Fibroblast of lung (primary cell): ENCODE measurements at regions not wholly inside any gene's neighbourhood (a gene's known extent, or its start where the extent isn't known, plus 50 kb on each side); places are given as distances from the start of the nearest gene placed in this dataset.

Experiments used
- EZH2 ChIP-seq: IDR thresholded peaks from 2 replicates; pipeline ENCODE4 v1.5.1; 2012; ENCODE audit warnings: low read length, control low read depth, mild to moderate bottlenecking; ENCODE audit errors: missing control alignments
- TF ChIP-seq, protein P1 (sequence below), 2 donors: IDR thresholded peaks in 1 of 2; conservative IDR thresholded peaks in 1 of 2; 1 replicate in 1 of 2; 2 replicates in 1 of 2; pipeline ENCODE4 v1.5.1; 2011 to 2012; ENCODE audit warnings: low read length in 2 of 2, control low read depth in 1 of 2, inconsistent platforms in 1 of 2, low read depth in 1 of 2, mild to moderate bottlenecking in 1 of 2

GRCh38 chr5:173712609-173713175 lies 96.2 kb upstream of the BOD1 start:
- no peak for TF ChIP-seq EZH2
- TF ChIP-seq, protein P1, sequence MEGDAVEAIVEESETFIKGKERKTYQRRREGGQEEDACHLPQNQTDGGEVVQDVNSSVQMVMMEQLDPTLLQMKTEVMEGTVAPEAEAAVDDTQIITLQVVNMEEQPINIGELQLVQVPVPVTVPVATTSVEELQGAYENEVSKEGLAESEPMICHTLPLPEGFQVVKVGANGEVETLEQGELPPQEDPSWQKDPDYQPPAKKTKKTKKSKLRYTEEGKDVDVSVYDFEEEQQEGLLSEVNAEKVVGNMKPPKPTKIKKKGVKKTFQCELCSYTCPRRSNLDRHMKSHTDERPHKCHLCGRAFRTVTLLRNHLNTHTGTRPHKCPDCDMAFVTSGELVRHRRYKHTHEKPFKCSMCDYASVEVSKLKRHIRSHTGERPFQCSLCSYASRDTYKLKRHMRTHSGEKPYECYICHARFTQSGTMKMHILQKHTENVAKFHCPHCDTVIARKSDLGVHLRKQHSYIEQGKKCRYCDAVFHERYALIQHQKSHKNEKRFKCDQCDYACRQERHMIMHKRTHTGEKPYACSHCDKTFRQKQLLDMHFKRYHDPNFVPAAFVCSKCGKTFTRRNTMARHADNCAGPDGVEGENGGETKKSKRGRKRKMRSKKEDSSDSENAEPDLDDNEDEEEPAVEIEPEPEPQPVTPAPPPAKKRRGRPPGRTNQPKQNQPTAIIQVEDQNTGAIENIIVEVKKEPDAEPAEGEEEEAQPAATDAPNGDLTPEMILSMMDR (conservative IDR thresholded peaks at IDR 0.05 in 1 of 2, IDR thresholded peaks at IDR 0.05 in 1 of 2; ENCODE audit: low read depth in 1 of 2, low read length in 2 of 2), result no peak
